ENCODE measurements at regions not wholly inside any gene's neighbourhood (a gene's known extent, or its start where the extent isn't known, plus 50 kb on each side); places are given as distances from the start of the nearest gene placed in this dataset.

- TF ChIP-seq, protein P1, sequence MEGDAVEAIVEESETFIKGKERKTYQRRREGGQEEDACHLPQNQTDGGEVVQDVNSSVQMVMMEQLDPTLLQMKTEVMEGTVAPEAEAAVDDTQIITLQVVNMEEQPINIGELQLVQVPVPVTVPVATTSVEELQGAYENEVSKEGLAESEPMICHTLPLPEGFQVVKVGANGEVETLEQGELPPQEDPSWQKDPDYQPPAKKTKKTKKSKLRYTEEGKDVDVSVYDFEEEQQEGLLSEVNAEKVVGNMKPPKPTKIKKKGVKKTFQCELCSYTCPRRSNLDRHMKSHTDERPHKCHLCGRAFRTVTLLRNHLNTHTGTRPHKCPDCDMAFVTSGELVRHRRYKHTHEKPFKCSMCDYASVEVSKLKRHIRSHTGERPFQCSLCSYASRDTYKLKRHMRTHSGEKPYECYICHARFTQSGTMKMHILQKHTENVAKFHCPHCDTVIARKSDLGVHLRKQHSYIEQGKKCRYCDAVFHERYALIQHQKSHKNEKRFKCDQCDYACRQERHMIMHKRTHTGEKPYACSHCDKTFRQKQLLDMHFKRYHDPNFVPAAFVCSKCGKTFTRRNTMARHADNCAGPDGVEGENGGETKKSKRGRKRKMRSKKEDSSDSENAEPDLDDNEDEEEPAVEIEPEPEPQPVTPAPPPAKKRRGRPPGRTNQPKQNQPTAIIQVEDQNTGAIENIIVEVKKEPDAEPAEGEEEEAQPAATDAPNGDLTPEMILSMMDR (IDR thresholded peaks at IDR 0.05), result no peak
- TF ChIP-seq POLR2AphosphoS5 (IDR thresholded peaks at IDR 0.05), result no peak
Measured at GRCh38 chr16:87145181-87146176, 171.7 kb downstream of the C16orf95 start.
